ENCODE measurements at regions not wholly inside any gene's neighbourhood (a gene's known extent, or its start where the extent isn't known, plus 50 kb on each side); places are given as distances from the start of the nearest gene placed in this dataset.

DNA sequence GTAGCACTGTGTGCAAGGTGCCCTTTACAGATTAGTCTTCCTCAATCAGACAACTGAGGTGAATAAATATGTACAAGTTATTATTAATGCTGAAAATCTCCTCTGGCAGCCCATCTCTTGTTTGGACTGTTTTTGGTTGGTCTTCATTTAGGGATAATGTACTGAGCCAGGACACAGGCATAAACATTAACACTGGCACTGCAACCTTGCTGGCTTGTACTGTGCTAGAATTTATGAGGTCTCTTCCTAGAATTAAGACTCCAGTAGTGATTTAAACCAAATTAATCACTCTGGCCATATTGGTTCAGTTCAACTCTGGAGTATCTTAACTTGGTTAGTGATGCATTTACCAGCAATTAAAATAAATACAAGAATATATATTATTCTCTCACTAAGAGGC, 244.7 kb upstream of the GK2 start:
- no peak overlapping the region for H3K4me3 ChIP-seq (ENCODE audit: low read depth, low read length)
- no peak for DNase-seq (ENCODE audit: low read depth)
- in situ Hi-C loops (cut with HindIII; ENCODE audit: low sequenced_read_pairs) = loop anchor here (25.0 kb wide), 1 partner anchor 685 kb away; the partner anchor contains the start of gene CFAP299
- no peak for TF ChIP-seq CTCF (IDR thresholded peaks at IDR 0.05; ENCODE audit: low read depth, low read length, missing control alignments)

- H3K4me3 ChIP-seq (ENCODE audit: low read depth, low read length) = no peak overlapping the region
- DNase-seq (ENCODE audit: low read depth) = peak; percentile 0
- no peak for TF ChIP-seq CTCF (IDR thresholded peaks at IDR 0.05; ENCODE audit: low read depth, low read length, missing control alignments)
- in situ Hi-C loops (cut with HindIII; ENCODE audit: low sequenced_read_pairs) = loop anchor here (25.0 kb wide), 1 partner anchor 685 kb away; the partner anchor contains the start of gene CFAP299
Observed at GRCh38 chr4:79652232-79652631, 244.2 kb upstream of the GK2 start.

DNA sequence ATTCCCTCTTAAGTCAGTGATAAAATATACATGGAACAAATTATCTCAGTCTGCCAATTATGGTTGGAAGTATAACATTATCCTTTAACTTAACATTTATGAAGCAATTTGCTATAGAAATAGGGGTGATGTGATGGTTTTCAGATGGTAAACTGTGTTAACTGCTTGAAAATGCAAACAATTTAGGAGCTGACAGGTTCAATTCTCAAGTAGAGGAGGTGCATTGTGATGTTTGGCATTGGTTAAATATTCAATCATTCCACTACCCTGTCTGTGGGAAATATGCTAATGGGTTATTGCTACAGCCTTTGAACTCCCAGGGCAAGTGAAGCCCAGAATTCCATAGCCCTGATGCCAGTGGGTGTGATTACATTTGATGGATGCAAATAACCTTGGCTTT, 243.4 kb upstream of the GK2 start:
- TF ChIP-seq CTCF (IDR thresholded peaks at IDR 0.05; ENCODE audit: low read depth, low read length, missing control alignments) = no peak
- in situ Hi-C loops (cut with HindIII; ENCODE audit: low sequenced_read_pairs) = loop anchor here (25.0 kb wide), 1 partner anchor 686 kb away; the partner anchor contains the start of gene CFAP299
- peak overlapping the region; percentile 15 for H3K4me3 ChIP-seq (ENCODE audit: low read depth, low read length)
- peak; percentile 5 for DNase-seq (ENCODE audit: low read depth)

GRCh38 chr4:79650794-79651431, 242.9 kb upstream of the GK2 start:
- H3K4me3 ChIP-seq (ENCODE audit: low read depth, low read length) = peak overlapping the region; percentile 15
- in situ Hi-C loops (cut with HindIII; ENCODE audit: low sequenced_read_pairs) = loop anchor here (25.0 kb wide), 1 partner anchor 686 kb away; the partner anchor contains the start of gene CFAP299
- DNase-seq (ENCODE audit: low read depth) = peak; percentile 65
- no peak for TF ChIP-seq CTCF (IDR thresholded peaks at IDR 0.05; ENCODE audit: low read depth, low read length, missing control alignments)

DNA sequence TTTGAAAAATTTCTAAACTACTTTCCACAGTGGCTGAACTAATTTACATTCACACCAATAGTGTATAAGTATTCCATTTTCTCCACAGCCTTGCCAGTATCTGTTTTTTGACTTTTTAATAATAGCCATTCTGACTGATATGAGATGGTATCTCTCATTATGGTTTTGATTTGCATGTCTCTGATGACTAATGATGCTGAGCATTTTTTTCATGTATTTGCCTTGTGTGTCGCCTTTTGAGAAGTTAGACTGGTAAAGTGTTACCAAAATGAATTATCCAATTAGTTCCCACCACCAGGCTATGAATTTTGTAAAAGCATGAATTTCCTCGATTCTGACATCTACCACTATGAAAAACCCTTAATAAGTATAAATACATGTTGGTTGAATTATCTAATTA, 242.2 kb upstream of the GK2 start:
- no peak for TF ChIP-seq CTCF (IDR thresholded peaks at IDR 0.05; ENCODE audit: low read depth, low read length, missing control alignments)
- no peak overlapping the region for H3K4me3 ChIP-seq (ENCODE audit: low read depth, low read length)
- no peak for DNase-seq (ENCODE audit: low read depth)
- in situ Hi-C loops (cut with HindIII; ENCODE audit: low sequenced_read_pairs) = loop anchor here (25.0 kb wide), 1 partner anchor 687 kb away; the partner anchor contains the start of gene CFAP299

- no peak for DNase-seq (ENCODE audit: low read depth)
- no peak for TF ChIP-seq CTCF (IDR thresholded peaks at IDR 0.05; ENCODE audit: low read depth, low read length, missing control alignments)
- no peak overlapping the region for H3K4me3 ChIP-seq (ENCODE audit: low read depth, low read length)
- in situ Hi-C loops (cut with HindIII; ENCODE audit: low sequenced_read_pairs) = no loop called here
Observed at GRCh38 chr4:79645942-79646341, 237.9 kb upstream of the GK2 start.

All from astrocyte of the cerebellum (primary cell).